ENCODE measurements at regions not wholly inside any gene's neighbourhood (a gene's known extent, or its start where the extent isn't known, plus 50 kb on each side); places are given as distances from the start of the nearest gene placed in this dataset.

DNA sequence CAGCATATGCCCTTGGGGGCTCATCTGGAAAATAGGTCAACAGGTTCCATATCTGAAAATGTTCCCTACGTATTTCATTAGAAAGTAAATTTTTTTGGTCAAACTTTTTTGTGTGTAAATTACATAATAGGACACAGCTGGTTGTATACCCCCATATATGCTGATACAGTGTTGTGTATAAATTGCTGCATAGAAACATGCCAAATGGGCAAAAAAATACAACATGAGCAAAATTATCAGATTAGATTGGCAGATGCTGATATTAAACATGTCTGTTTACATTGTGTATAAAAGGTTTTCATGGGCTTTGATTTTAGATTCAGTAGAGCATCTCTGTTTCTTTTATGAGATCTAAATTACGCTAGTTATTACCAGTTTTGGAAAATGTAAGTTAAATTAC is 2223.0 kb downstream of the MAT2B start:
- TF ChIP-seq EZH2 (IDR thresholded peaks at IDR 0.05; ENCODE audit: insufficient read depth, poor library complexity, severe bottlenecking) (no peak), EZH2phosphoT487 (IDR thresholded peaks at IDR 0.05; ENCODE audit: insufficient read depth, low read depth) (no peak)
